Cerebellar cortex (tissue), 1 donor: ENCODE measurements at regions not wholly inside any gene's neighbourhood (a gene's known extent, or its start where the extent isn't known, plus 50 kb on each side); places are given as distances from the start of the nearest gene placed in this dataset.
A peak's percentile ranks its signal among the peaks of the same experiment; 100 is the strongest.

Source experiments
- DNase-seq: peaks from one replicate; pipeline ENCODE4 v3.0.0-alpha.2; 2015; ENCODE audit warnings: low spot score

DNA sequence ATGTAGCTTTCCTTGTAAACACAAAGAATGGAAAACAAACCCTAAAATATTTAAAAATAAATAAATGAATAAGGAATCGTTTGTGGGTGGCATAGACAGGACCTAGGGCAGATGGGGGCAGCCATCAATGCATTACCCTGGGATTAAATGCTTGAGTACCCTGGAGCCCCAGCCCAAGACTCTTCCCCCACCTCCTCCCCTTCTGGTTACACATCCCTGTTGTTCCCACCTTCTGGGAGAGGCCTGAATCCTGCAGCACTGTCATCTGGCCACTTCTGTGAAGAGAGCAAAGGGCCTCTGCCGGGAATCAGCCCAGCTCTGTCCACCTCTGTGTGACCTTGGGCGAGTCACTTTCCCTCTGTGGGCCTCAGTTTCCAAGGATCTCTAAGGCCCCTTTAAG lies 61.6 kb upstream of the COL13A1 start:
- DNase-seq, result no peak

- no peak for DNase-seq
Measured at GRCh38 chr10:69741252-69741651, 60.5 kb upstream of the COL13A1 start.

DNA sequence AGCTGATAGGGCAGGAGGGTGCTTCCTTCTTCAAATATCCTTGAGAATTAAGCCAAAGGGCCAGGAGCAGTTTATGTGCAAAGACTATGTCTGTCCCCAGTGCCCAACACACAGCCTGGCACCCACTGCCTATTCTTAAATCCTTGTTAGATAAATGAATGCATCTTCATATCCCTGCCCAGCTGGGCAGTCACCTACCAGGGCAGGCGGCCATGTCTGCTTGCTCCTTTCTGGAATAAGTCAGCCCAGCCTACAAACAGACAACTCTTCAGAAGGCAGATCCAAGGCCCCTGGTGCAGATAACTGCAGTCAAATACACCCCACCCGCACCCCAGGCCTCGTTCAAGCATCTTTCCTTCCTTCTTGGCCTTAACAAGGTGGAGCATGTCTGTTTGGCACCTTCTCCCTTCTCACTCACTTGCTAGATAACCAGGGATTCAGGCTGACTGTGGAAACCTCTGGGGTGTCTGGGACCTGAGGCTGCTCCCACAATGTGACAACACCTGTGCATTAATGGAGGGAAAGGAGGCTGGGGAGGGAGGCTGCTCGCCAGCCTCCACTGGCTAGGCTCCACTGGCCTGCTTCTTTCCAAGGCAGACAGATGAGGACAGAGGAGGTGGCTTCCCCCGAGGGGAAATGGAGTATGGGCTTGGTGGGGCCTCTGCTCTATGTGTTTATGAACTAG lies 59.9 kb upstream of the COL13A1 start:
- no peak for DNase-seq

DNA sequence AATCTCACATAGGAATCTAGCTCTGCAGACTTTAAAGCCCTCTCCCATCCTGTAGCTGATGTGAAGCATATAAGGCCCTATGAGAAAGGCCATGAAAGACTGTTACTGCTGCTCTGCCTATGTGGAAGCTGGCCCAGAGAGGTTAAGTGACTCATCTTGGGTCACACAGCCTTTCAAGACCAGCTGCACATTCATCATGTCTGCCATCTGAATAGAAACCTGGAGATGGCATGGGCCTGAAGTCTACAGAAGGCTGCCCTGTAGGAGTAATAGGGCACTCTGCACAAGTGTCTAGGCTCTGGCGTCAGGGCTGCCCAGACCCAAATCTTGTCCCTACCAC lies 59.4 kb upstream of the COL13A1 start:
- DNase-seq, result no peak

DNA sequence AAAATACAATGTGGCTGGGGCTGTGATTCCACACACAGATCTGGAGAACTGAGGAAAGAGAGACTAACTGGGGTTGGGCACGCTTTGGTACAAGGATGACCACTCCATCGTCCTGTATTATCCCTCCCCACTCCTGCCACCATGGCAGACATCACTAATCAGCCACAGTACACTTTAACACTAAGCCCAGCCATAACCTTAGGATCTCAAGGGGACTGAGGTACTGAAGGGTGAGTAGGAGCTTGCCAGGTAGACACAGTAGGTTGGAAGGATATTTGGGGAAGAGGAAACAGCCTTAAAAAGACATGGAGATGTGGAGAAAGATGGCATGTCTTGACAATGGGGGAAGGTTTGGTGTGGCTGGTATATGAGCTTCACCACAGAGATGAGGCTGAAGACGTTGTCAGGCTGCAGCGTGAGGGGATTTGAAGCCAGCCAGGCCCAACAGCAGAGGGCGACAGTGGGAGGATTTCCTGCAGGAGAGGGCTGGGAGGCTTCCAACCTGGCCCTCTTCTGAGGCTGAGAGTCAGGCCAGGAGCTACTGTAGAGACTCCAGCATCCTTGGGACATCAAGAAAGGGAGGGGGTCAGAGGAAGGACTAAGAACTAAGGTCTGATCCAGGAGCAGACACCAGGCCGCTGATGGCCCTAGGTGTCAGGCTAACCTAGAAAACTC lies 58.6 kb upstream of the COL13A1 start:
- DNase-seq, result peak; percentile 50

- no peak for DNase-seq
Measured at GRCh38 chr10:69744971-69745370, 56.7 kb upstream of the COL13A1 start.

- DNase-seq, result no peak
Measured at GRCh38 chr10:69745698-69746097, 56.0 kb upstream of the COL13A1 start.

GRCh38 chr10:69747179-69747578 lies 54.5 kb upstream of the COL13A1 start:
- no peak for DNase-seq

- no peak for DNase-seq
Measured at GRCh38 chr10:69748621-69749020, 53.1 kb upstream of the COL13A1 start.

DNA sequence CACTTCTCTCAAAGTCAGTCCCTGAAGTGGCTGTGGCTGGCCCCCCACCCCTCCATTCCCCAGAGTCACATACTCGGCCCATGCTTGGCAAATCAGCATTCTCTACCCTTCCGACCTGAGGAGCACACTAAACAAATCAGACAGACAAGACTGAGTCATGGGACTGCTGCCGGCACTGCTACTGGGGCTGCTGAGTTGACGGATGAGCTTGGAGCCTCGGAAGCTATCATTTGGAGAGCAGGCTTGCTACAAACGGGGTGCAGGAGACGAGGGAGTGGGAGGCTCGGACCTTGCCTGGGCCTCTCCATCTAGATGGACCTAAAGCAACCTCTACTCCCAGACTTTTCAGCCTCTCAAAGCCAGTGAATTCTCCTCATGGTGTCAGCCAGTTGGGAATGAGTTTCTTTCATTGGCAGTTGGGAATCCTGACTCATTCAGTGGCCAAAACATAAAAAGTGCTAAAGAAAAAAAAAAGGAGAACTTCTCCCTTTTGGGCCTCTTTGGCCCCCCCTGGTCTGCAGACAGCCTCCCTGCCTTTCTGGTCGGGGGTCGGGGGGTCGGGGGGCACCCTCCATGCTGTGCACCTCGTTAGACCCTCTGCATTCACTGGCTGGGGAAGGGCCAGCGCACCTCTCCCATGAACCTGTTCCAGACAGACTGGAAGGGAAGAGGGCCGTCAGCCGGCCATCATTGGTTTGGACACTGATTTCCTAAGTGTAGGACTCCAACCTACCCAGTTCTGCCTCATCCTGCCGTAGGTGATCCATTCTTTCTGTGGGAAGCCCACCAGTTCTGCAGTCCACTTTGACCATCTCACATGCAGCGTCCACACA lies 52.3 kb upstream of the COL13A1 start:
- DNase-seq, result no peak

GRCh38 chr10:69750011-69750373 lies 51.7 kb upstream of the COL13A1 start:
- no peak for DNase-seq

DNA sequence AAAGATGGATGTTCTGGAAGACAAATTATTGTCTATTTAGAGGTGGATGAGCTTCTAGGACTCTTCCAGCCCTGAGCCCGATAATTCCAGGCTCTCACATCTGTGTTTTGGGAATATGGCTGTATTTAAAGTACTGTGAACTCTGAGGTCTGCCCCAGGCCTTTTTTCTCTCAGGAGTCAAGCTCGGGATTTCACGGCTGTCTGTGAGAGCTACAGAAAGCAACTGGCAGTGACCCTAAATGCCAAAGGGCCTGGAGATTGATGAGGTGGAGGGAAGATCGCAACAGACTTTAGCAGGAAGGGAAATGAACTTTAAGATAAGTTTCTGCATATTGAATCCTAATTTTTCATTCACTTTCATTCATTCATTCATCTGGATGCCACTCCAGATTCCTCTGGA lies 51.0 kb upstream of the COL13A1 start:
- DNase-seq, result no peak

GRCh38 chr10:69751214-69751613 lies 50.5 kb upstream of the COL13A1 start:
- DNase-seq, result no peak
